ENCODE measurements at regions not wholly inside any gene's neighbourhood (a gene's known extent, or its start where the extent isn't known, plus 50 kb on each side); places are given as distances from the start of the nearest gene placed in this dataset.

DNA sequence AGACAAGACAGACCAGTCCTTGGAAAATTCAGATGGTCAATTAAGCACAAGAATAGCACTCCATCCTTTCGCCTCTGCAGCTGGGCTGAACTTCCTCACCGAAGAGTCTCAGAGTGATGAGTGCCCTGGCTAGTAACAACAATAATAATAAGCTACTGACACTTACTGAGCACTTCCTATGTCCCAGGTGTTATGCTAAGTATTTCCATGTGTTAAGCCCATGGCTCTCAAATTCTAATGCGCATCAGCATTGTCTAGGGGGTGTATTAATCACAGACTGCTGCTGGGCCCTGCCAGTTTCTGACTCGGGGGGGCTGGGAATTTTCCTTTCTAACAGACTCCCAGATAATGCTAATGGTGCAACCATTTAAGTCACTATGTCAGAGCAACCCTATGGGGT is 118.2 kb upstream of the LRFN2 start:
- H2AFZ ChIP-seq (ENCODE audit: control insufficient read depth, low read length), result no peak overlapping the region
- H3K9me3 ChIP-seq (ENCODE audit: control insufficient read depth, low read depth, low read length), result no peaks in the 10 kb centered on the region
- no peaks in the 10 kb centered on the region for H3K27me3 ChIP-seq (ENCODE audit: control insufficient read depth, extremely low read depth, insufficient read depth, low read length)
- H3K4me2 ChIP-seq (ENCODE audit: control insufficient read depth, extremely low read depth, insufficient read depth, low read depth, low read length), result no peak overlapping the region
- no peaks in the 10 kb centered on the region for H3K36me3 ChIP-seq (ENCODE audit: control insufficient read depth in 2 of 2, extremely low read depth in 1 of 2, insufficient read depth in 2 of 2, low read length in 2 of 2)
- dilution Hi-C loops (cut with MboI; ENCODE audit: extremely low pct_ligation_motif_present, low sequenced_read_pairs), result no loop called here
- H3K9me1 ChIP-seq (ENCODE audit: control insufficient read depth, extremely low read depth, insufficient read depth, low read length), result no peaks in the 10 kb centered on the region
- DNase-seq (ENCODE audit: low read depth, low spot score), result no peak
- H3K79me2 ChIP-seq (ENCODE audit: control insufficient read depth, insufficient read depth, low read length), result no peaks in the 10 kb centered on the region
- H3K4me3 ChIP-seq (ENCODE audit: control insufficient read depth in 2 of 3, extremely low read depth in 1 of 3, insufficient read depth in 2 of 3, low read depth in 1 of 3, low read length in 3 of 3), result no peak overlapping the region
- TF ChIP-seq EZH2 (IDR thresholded peaks at IDR 0.05; ENCODE audit: low read length) (no peak), CTCF (optimal IDR thresholded peaks at IDR 0.05 in 1 of 3, IDR thresholded peaks at IDR 0.05 in 1 of 3, conservative IDR thresholded peaks at IDR 0.05 in 1 of 3; ENCODE audit: extremely low read depth in 1 of 3, insufficient read depth in 2 of 3, low read length in 3 of 3) (no peak)
- H3K9ac ChIP-seq (ENCODE audit: control insufficient read depth, extremely low read depth, insufficient read depth, low read length), result no peak overlapping the region
- H4K20me1 ChIP-seq (ENCODE audit: control insufficient read depth, extremely low read depth, insufficient read depth, low read length), result no peaks in the 10 kb centered on the region
- H3K27ac ChIP-seq (ENCODE audit: control insufficient read depth, insufficient read depth, low read length), result no peak overlapping the region
- no peaks in the 10 kb centered on the region for H3K4me1 ChIP-seq (ENCODE audit: control insufficient read depth, extremely low read depth, insufficient read depth, low read length)
- FAIRE-seq, result no peak

DNA sequence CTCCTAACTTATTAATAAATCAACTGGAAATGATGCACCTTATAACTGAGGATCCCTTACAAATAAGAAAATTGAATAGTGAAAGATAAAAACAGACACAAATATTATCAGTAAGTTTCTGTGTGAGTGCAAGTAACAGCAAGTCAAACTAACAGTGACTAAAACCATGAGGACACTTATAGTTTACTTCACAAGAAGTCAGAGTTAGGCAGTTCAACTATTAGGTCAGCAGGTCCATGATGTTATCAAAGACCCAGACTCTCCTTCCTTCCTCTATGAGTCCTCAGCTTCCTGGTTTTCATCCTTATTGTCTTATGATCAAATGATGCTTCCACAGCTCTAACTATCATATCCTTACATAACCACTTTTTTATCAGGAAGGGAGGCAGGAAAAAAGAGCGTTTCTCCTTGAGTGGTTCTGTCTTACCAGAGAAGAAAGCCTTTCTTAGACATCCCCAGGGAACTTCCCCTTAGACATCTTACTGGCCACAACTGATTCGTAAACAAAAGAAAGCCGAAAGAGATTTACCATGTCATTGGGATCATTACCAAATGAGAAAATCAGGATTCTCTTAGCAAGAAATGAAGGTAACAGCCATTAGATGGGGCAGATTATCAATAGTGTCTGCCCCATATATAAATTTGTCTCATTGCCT is 114.3 kb upstream of the LRFN2 start:
- no peak overlapping the region for H3K4me3 ChIP-seq (ENCODE audit: control insufficient read depth in 2 of 3, extremely low read depth in 1 of 3, insufficient read depth in 2 of 3, low read depth in 1 of 3, low read length in 3 of 3)
- no peak overlapping the region for H2AFZ ChIP-seq (ENCODE audit: control insufficient read depth, low read length)
- H3K9me1 ChIP-seq (ENCODE audit: control insufficient read depth, extremely low read depth, insufficient read depth, low read length), result no peaks in the 10 kb centered on the region
- no peaks in the 10 kb centered on the region for H3K36me3 ChIP-seq (ENCODE audit: control insufficient read depth in 2 of 2, extremely low read depth in 1 of 2, insufficient read depth in 2 of 2, low read length in 2 of 2)
- no peak overlapping the region for H3K4me2 ChIP-seq (ENCODE audit: control insufficient read depth, extremely low read depth, insufficient read depth, low read depth, low read length)
- no peak overlapping the region for H3K27ac ChIP-seq (ENCODE audit: control insufficient read depth, insufficient read depth, low read length)
- H3K9ac ChIP-seq (ENCODE audit: control insufficient read depth, extremely low read depth, insufficient read depth, low read length), result no peak overlapping the region
- H3K4me1 ChIP-seq (ENCODE audit: control insufficient read depth, extremely low read depth, insufficient read depth, low read length), result no peaks in the 10 kb centered on the region
- H3K79me2 ChIP-seq (ENCODE audit: control insufficient read depth, insufficient read depth, low read length), result no peaks in the 10 kb centered on the region
- DNase-seq (ENCODE audit: low read depth, low spot score), result no peak
- H3K27me3 ChIP-seq (ENCODE audit: control insufficient read depth, extremely low read depth, insufficient read depth, low read length), result no peaks in the 10 kb centered on the region
- TF ChIP-seq EZH2 (IDR thresholded peaks at IDR 0.05; ENCODE audit: low read length), result no peak
- TF ChIP-seq CTCF (optimal IDR thresholded peaks at IDR 0.05 in 1 of 3, IDR thresholded peaks at IDR 0.05 in 1 of 3, conservative IDR thresholded peaks at IDR 0.05 in 1 of 3; ENCODE audit: extremely low read depth in 1 of 3, insufficient read depth in 2 of 3, low read length in 3 of 3), result no peak
- dilution Hi-C loops (cut with MboI; ENCODE audit: extremely low pct_ligation_motif_present, low sequenced_read_pairs), result no loop called here
- FAIRE-seq, result no peak
- H4K20me1 ChIP-seq (ENCODE audit: control insufficient read depth, extremely low read depth, insufficient read depth, low read length), result no peaks in the 10 kb centered on the region
- H3K9me3 ChIP-seq (ENCODE audit: control insufficient read depth, low read depth, low read length), result no peaks in the 10 kb centered on the region
